Peyer's patch (tissue), 4 donors: ENCODE measurements at regions not wholly inside any gene's neighbourhood (a gene's known extent, or its start where the extent isn't known, plus 50 kb on each side); places are given as distances from the start of the nearest gene placed in this dataset.

Experiments
- DNase-seq, 3 donors: peaks; one replicate each; pipeline ENCODE4 v3.0.0-alpha.2; 2017 to 2019
- H3K27ac ChIP-seq, 4 donors: fragments of 200-600 bp; sonication (generic); one replicate each; pipeline ENCODE4 v1.5.1; 2016 to 2019
- H3K27me3 ChIP-seq, 2 donors: fragments of 200-600 bp; sonication (generic); one replicate each; pipeline ENCODE4 v1.5.1; 2019
- H3K36me3 ChIP-seq, 3 donors: fragments of 200-600 bp; sonication (generic); one replicate each; pipeline ENCODE4 v1.5.1; 2016 to 2019
- H3K4me1 ChIP-seq, 4 donors: fragments of 200-600 bp; sonication (generic); one replicate each; pipeline ENCODE4 v1.5.1; 2016 to 2019
- H3K4me3 ChIP-seq, 4 donors: fragments of 200-600 bp; sonication (generic); 1 replicate in 3 of 4; 2 replicates in 1 of 4; pipeline ENCODE4 v1.5.1; 2016 to 2019; ENCODE audit warnings: mild to moderate bottlenecking in 1 of 4
- H3K9me3 ChIP-seq, 4 donors: fragments of 200-600 bp; sonication (generic); one replicate each; pipeline ENCODE4 v1.5.1; 2016 to 2019; ENCODE audit warnings: mild to moderate bottlenecking in 1 of 4
- POLR2A ChIP-seq, 2 donors: fragments of 450-650 bp; IDR thresholded peaks; one replicate each; pipeline ENCODE4 v1.5.1; 2017; ENCODE audit warnings: antibody characterized with exemption in 2 of 2, mild to moderate bottlenecking in 2 of 2, moderate library complexity in 2 of 2
- TF ChIP-seq, protein P1 (sequence below), 6 experiments: fragments of 450-650 bp in 4 of 6; fragments of 200-600 bp in 2 of 6; sonication (generic) in 1 of 6; IDR thresholded peaks; one replicate each; pipeline ENCODE4 v1.5.1; 2017 to 2019; ENCODE audit warnings: antibody characterized with exemption in 6 of 6, mild to moderate bottlenecking in 3 of 6, moderate library complexity in 1 of 6

DNA sequence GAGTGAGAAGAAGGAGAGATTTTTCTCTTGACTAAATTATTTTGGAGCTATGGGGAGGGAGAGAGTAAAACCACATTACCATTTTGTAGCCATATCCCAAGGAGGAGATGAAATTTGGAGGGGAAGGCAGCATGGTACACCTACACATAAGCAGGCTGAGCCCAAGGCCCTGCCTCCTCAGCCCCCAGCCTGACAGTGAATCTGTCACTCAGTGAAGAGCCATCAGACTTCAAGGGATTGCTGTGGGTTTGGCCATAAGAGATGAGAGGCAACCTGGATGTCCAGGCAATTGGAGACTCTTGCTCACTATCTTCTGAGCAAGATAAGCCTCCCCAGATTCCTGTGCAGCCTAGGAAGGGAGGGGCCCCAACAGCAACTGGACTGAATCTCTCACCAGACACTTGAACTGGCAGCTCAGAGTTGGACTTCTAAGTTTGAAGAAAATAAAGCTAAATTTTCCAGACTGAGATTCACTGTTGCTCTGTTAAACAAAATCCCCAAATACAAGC is 216.6 kb downstream of the SEMA6A start:
- Histone ChIP-seq H3K4me3 (no peak overlapping the region), H3K9me3 (no peaks in the 10 kb centered on the region), H3K36me3 (no peaks in the 10 kb centered on the region), H3K27me3 (no peaks in the 10 kb centered on the region), H3K27ac (no peak overlapping the region), H3K4me1 (peaks cover 0 to 9% (median 0%) of the 10 kb centered on the region in 4 donors)
- no peak for DNase-seq
- TF ChIP-seq, protein P1, sequence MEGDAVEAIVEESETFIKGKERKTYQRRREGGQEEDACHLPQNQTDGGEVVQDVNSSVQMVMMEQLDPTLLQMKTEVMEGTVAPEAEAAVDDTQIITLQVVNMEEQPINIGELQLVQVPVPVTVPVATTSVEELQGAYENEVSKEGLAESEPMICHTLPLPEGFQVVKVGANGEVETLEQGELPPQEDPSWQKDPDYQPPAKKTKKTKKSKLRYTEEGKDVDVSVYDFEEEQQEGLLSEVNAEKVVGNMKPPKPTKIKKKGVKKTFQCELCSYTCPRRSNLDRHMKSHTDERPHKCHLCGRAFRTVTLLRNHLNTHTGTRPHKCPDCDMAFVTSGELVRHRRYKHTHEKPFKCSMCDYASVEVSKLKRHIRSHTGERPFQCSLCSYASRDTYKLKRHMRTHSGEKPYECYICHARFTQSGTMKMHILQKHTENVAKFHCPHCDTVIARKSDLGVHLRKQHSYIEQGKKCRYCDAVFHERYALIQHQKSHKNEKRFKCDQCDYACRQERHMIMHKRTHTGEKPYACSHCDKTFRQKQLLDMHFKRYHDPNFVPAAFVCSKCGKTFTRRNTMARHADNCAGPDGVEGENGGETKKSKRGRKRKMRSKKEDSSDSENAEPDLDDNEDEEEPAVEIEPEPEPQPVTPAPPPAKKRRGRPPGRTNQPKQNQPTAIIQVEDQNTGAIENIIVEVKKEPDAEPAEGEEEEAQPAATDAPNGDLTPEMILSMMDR (IDR thresholded peaks at IDR 0.05), result no peak
- TF ChIP-seq POLR2A (IDR thresholded peaks at IDR 0.05), result no peak

DNA sequence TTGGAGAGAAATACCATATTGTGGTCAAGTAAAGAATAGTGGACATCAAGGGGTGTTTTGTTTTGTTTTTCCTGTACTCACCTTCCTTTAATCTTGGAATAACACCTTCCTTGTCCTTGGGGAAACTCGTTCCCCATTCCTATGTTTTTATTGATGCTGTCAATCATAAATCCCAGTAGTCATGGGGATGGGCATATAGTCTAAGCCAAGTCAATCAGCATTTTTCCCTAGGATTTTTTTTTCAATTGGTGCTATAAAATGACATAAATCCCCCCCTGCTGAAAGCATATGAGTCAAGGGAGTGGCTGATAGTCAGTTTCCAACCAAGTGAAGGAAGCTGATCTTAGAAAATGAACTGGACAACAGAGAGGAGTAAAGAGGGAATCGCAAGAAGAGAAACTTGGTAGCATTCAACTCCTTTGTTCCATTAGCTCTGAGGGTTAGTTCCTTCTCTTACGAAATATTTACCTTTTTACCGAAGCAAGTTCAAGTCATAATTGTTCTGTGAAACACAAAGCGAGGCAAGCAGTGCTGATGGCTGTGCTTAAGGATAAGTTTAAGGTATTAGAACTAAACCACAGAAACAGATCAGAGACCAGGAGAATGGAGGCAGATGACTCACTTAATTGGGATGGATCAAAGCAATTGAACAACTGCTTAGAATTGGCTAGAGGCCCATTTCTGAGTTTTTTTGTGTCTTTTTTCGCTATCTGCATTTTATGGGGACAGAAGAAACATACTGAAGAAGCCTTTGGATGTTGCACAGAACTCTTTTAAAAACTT is 218.6 kb downstream of the SEMA6A start:
- TF ChIP-seq, protein P1 (IDR thresholded peaks at IDR 0.05), result no peak
- no peaks in the 10 kb centered on the region for H3K36me3 ChIP-seq
- no peak for DNase-seq
- no peak overlapping the region for H3K27ac ChIP-seq
- H3K4me1 ChIP-seq, result peaks cover 0 to under 1% (median 0%) of the 10 kb centered on the region in 4 donors
- no peak overlapping the region for H3K4me3 ChIP-seq
- H3K9me3 ChIP-seq, result no peaks in the 10 kb centered on the region
- no peaks in the 10 kb centered on the region for H3K27me3 ChIP-seq

DNA sequence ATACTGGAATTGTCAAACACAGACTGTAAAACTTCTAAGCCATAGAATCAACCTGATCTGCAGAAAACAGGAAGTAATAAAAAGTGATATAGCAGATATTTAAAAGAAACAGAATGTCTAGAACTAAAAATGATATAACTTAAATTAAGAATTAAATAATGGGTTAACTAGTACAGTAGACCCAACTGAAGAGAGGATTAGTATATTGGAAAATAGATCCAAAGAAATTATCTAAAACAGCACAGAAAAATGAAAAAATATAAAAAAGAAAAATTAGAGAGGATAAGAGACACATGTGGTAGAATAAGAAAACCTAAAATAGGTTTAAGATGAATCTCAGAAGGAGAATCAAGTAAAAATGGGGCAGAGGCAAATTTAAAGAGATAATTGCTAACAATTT is 219.9 kb downstream of the SEMA6A start:
- TF ChIP-seq, protein P1 (IDR thresholded peaks at IDR 0.05), result no peak
- no peak for TF ChIP-seq POLR2A (IDR thresholded peaks at IDR 0.05)
- Histone ChIP-seq H3K9me3 (no peaks in the 10 kb centered on the region), H3K4me3 (no peak overlapping the region), H3K27ac (no peak overlapping the region), H3K4me1 (no peaks in the 10 kb centered on the region), H3K27me3 (no peaks in the 10 kb centered on the region), H3K36me3 (no peaks in the 10 kb centered on the region)
- no peak for DNase-seq

DNA sequence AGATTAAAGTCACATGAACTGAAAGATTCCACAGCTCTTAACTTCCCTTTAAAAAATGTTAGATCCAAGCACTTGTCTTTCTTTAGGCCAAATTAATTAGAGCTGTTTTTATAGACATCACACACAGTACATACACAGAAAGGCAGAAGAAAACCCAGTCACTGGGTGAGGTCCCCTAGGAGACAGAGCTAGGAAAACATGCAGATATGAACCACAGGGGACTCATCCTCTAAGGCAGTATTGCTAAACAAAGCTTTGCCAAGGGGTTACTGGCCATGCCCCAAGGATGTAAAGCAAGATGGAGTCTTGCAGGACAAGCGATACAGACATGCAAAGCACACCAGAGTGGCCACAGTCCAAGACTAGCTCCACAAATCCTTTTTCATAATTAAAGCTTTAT is 227.0 kb downstream of the SEMA6A start:
- H3K9me3 ChIP-seq, result peaks cover 0 to 7% (median 0%) of the 10 kb centered on the region in 4 donors
- no peaks in the 10 kb centered on the region for H3K4me1 ChIP-seq
- no peaks in the 10 kb centered on the region for H3K36me3 ChIP-seq
- TF ChIP-seq, protein P1 (IDR thresholded peaks at IDR 0.05), result no peak
- TF ChIP-seq POLR2A (IDR thresholded peaks at IDR 0.05), result no peak
- no peak overlapping the region for H3K27ac ChIP-seq
- DNase-seq, result no peak
- no peaks in the 10 kb centered on the region for H3K27me3 ChIP-seq
- no peak overlapping the region for H3K4me3 ChIP-seq

DNA sequence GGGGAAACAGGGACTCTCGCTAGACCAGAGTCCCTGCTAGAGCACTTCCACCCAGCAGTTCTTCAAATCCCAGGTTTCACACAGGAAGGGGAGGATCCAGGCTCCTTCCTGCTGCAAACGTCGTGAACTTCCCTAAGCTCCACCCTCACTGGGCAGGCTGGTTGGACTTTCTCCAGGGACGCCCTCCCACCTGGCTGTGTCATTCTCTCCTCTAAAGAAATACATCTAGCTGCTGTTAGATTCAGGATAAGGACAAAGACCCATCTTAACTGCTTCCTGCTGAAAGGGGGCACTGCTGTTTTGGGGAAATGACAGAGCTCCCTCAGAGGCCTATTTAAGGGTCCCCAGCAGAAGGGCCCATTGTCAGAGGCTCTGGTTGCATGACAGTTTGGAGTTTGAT is 230.7 kb downstream of the SEMA6A start:
- Histone ChIP-seq H3K4me3 (no peak overlapping the region), H3K27ac (no peak overlapping the region), H3K4me1 (no peaks in the 10 kb centered on the region), H3K9me3 (peaks cover 0 to 7% (median 0%) of the 10 kb centered on the region in 4 donors), H3K36me3 (no peaks in the 10 kb centered on the region), H3K27me3 (no peaks in the 10 kb centered on the region)
- DNase-seq, result no peak
- TF ChIP-seq, protein P1 (IDR thresholded peaks at IDR 0.05), result no peak
- TF ChIP-seq POLR2A (IDR thresholded peaks at IDR 0.05), result no peak
